Smooth muscle cell (in vitro differentiated cells): ENCODE measurements at regions not wholly inside any gene's neighbourhood (a gene's known extent, or its start where the extent isn't known, plus 50 kb on each side); places are given as distances from the start of the nearest gene placed in this dataset.

ENCODE experiments used
- DNase-seq: peaks from one replicate; lab custom pipeline; 2025; ENCODE audit not compliant: unreplicated experiment; lab: John Stamatoyannopoulos, UW
- H2AFZ ChIP-seq: fragments of 200-600 bp; sonication (generic); 2 replicates; pipeline ENCODE4 v1.6.0; 2016; ENCODE audit warnings: antibody characterized with exemption, low read depth, mild to moderate bottlenecking
- H3F3A ChIP-seq: fragments of 200-600 bp; sonication (generic); 2 replicates; pipeline ENCODE4 v1.6.0; 2017; ENCODE audit warnings: antibody characterized with exemption, low read depth
- H3K27ac ChIP-seq: fragments of 200-600 bp; sonication (generic); 2 replicates; pipeline ENCODE4 v1.5.1; 2016; ENCODE audit warnings: low read depth, mild to moderate bottlenecking
- H3K27me3 ChIP-seq: fragments of 200-600 bp; sonication (generic); 2 replicates; pipeline ENCODE4 v1.6.1; 2016; ENCODE audit warnings: low read depth, mild to moderate bottlenecking
- H3K36me3 ChIP-seq: fragments of 200-600 bp; sonication (generic); 2 replicates; pipeline ENCODE4 v1.5.1; 2016; ENCODE audit warnings: low read depth
- H3K4me1 ChIP-seq: fragments of 200-600 bp; sonication (generic); 2 replicates; pipeline ENCODE4 v1.5.1; 2016; ENCODE audit warnings: low read depth
- H3K4me2 ChIP-seq: fragments of 200-600 bp; sonication (generic); 2 replicates; pipeline ENCODE4 v1.6.0; 2016; ENCODE audit warnings: mild to moderate bottlenecking
- H3K4me3 ChIP-seq: fragments of 200-600 bp; sonication (generic); 2 replicates; pipeline ENCODE4 v1.5.1; 2016; ENCODE audit warnings: mild to moderate bottlenecking
- H3K79me2 ChIP-seq: fragments of 200-600 bp; sonication (generic); 2 replicates; pipeline ENCODE4 v1.6.0; 2016; ENCODE audit warnings: low read depth, mild to moderate bottlenecking
- H3K9ac ChIP-seq: fragments of 200-600 bp; sonication (generic); 2 replicates; pipeline ENCODE4 v1.6.0; 2016; ENCODE audit warnings: low read depth
- H3K9me3 ChIP-seq: fragments of 200-600 bp; sonication (generic); replicated peaks from 2 replicates; pipeline ENCODE4 v1.5.1; 2016; ENCODE audit warnings: low read depth
- H4K20me1 ChIP-seq: fragments of 200-600 bp; sonication (generic); 2 replicates; pipeline ENCODE4 v1.6.0; 2016; ENCODE audit warnings: low read depth
- WGBS: methylation state at CpG from one replicate; pipeline ENCODE4 v1.1.7; 2016; ENCODE audit warnings: low lambda C conversion rate; 5-methylcytosine and 5-hydroxymethylcytosine counted together
- TF ChIP-seq, protein P1 (sequence below): fragments of 200-600 bp; sonication (generic); IDR thresholded peaks from 2 replicates; pipeline ENCODE4 v1.5.1; 2017; ENCODE audit warnings: borderline replicate concordance, mild to moderate bottlenecking, antibody characterized with exemption; ENCODE audit not compliant: insufficient read depth, poor library complexity, severe bottlenecking

DNA sequence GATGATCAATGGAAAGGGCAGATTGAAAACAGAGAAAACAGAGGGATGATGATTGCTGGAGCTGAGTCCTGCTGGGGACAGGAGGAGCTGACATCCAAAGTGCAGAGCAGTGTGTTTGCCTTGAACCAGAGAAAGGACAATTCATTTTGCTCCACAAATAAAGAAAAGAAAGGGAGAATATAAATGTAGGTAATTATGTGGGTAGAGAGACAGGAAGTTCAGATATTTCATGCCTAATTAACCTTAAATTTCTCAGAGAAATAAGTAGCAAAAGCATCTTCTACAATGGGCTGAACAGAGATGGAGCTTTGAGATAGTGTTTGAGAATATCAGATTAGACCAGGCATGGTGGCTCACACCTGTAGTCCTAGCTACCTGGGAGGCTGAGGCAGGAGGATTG, 93.2 kb downstream of the TNFSF18 start:
- H3K4me2 ChIP-seq, result no peak overlapping the region
- no peaks in the 10 kb centered on the region for H3K4me1 ChIP-seq
- no peaks in the 10 kb centered on the region for H3F3A ChIP-seq
- H2AFZ ChIP-seq, result no peak overlapping the region
- no peaks in the 10 kb centered on the region for H3K36me3 ChIP-seq
- H3K9ac ChIP-seq, result no peak overlapping the region
- no peak overlapping the region for H3K27ac ChIP-seq
- H3K9me3 ChIP-seq, result no peaks in the 10 kb centered on the region
- no peak for DNase-seq
- TF ChIP-seq, protein P1, sequence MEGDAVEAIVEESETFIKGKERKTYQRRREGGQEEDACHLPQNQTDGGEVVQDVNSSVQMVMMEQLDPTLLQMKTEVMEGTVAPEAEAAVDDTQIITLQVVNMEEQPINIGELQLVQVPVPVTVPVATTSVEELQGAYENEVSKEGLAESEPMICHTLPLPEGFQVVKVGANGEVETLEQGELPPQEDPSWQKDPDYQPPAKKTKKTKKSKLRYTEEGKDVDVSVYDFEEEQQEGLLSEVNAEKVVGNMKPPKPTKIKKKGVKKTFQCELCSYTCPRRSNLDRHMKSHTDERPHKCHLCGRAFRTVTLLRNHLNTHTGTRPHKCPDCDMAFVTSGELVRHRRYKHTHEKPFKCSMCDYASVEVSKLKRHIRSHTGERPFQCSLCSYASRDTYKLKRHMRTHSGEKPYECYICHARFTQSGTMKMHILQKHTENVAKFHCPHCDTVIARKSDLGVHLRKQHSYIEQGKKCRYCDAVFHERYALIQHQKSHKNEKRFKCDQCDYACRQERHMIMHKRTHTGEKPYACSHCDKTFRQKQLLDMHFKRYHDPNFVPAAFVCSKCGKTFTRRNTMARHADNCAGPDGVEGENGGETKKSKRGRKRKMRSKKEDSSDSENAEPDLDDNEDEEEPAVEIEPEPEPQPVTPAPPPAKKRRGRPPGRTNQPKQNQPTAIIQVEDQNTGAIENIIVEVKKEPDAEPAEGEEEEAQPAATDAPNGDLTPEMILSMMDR, result no peak
- H4K20me1 ChIP-seq, result no peaks in the 10 kb centered on the region
- no peaks in the 10 kb centered on the region for H3K79me2 ChIP-seq
- no peaks in the 10 kb centered on the region for H3K27me3 ChIP-seq
- no peak overlapping the region for H3K4me3 ChIP-seq

DNA sequence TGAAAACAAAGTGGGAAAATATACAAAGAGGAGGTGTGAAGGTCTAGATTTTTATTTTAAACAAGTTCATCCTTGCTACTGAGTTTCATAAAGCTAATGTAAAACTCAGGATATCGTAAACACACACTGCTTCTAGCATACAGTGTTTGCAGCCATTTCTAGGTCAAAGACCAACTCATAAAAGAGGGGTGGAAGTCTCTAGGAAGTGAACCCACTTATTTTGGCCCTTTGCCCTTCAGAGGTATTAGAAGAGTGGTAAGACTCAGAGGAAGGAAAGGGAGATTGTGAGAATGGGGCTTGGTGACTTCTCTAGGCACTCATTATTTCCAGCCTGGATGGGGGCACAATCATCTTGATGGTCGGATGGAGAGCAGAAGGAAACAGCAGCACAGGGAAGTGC, 91.2 kb downstream of the TNFSF18 start:
- Histone ChIP-seq H3K4me2 (no peak overlapping the region), H3K9me3 (no peaks in the 10 kb centered on the region), H2AFZ (no peak overlapping the region), H4K20me1 (no peaks in the 10 kb centered on the region), H3K27ac (no peak overlapping the region), H3K27me3 (no peaks in the 10 kb centered on the region), H3F3A (no peaks in the 10 kb centered on the region), H3K4me3 (no peak overlapping the region), H3K9ac (no peak overlapping the region), H3K79me2 (no peaks in the 10 kb centered on the region), H3K36me3 (no peaks in the 10 kb centered on the region), H3K4me1 (no peaks in the 10 kb centered on the region)
- 98% methylated on average over 2 of the region's 2 CpGs for WGBS
- no peak for DNase-seq
- TF ChIP-seq, protein P1, result no peak

DNA sequence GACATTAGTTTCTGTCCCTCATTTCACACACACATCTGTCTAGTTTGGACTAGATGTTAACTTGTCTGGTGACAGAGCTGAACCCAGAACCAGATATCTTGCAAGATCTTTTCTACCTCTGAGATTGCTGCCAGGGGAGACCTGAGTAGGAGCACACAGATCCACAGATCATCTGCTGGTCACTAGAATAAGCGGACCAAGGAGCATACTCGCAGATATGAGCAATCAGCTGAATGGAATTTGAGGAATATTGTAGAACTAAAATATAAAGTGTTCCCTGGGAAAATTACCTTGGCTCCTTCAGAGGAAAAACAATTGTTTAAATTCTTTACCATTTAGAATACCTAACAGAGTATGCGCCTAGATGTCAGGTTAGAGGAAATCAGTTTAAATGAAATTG, 90.7 kb downstream of the TNFSF18 start:
- Histone ChIP-seq H3K9me3 (no peaks in the 10 kb centered on the region), H3K9ac (no peak overlapping the region), H3F3A (no peaks in the 10 kb centered on the region), H3K27ac (no peak overlapping the region), H3K79me2 (no peaks in the 10 kb centered on the region), H3K36me3 (no peaks in the 10 kb centered on the region), H3K4me2 (no peak overlapping the region), H3K4me1 (no peaks in the 10 kb centered on the region), H2AFZ (no peak overlapping the region), H3K4me3 (no peak overlapping the region), H3K27me3 (no peaks in the 10 kb centered on the region), H4K20me1 (no peaks in the 10 kb centered on the region)
- no peak for DNase-seq
- TF ChIP-seq, protein P1, result no peak
- 91% methylated on average over 3 of the region's 3 CpGs for WGBS

DNA sequence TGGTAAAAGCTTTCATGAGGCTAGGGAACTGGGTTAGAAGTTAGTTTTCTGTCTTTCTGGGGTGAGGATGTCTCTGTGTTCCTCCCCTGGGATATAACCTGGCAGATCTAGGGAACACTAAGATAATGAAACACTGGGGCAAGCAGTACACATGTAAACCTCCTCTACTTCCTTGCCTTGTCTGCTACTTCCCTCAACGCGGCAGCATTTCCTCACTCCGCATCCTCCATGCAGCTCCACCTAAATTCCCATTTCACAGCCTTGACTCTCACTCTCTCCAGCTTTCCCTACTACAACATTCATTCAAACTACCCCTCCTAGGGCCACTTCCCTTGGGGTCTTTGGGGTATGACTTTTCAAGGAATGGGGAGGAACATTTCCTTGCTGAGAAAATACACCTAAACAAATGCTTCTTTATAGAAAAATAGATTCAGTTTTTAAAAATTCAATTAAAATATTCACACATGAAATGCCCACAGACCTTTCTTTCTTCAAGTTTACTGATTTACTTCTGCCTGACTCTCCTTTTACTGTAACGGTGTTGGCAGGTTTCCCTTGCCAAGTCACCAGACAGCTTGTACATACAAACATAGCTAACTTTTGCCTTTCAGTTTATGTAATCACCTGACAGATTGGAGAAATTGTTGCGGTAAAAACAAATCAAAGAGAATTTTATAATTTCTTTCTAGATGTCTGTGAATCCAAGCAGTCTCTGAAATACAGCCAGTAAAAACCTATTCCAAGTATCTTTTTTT, 90.1 kb downstream of the TNFSF18 start:
- WGBS, result 87% methylated on average over 5 of the region's 5 CpGs
- Histone ChIP-seq H3K36me3 (no peaks in the 10 kb centered on the region), H3K27ac (no peak overlapping the region), H3K4me3 (no peak overlapping the region), H2AFZ (no peak overlapping the region), H3K27me3 (no peaks in the 10 kb centered on the region), H4K20me1 (no peaks in the 10 kb centered on the region), H3K79me2 (no peaks in the 10 kb centered on the region), H3K9me3 (no peaks in the 10 kb centered on the region), H3K4me1 (no peaks in the 10 kb centered on the region), H3F3A (no peaks in the 10 kb centered on the region), H3K4me2 (no peak overlapping the region), H3K9ac (no peak overlapping the region)
- no peak for DNase-seq
- TF ChIP-seq, protein P1, result no peak
